GM10248 (cell line): ENCODE measurements at regions not wholly inside any gene's neighbourhood (a gene's known extent, or its start where the extent isn't known, plus 50 kb on each side); places are given as distances from the start of the nearest gene placed in this dataset.
"Not testable (repeated sequence)": the region's sequence is repeated elsewhere in the genome, so short reads cannot be mapped to it uniquely, and the experiment has no call there.

ENCODE experiments used
- CTCF ChIA-PET: fragments of 300-600 bp; sonication (Branson Sonifier 250); formaldehyde crosslinking; extraction: SDS; loops from one replicate; lab custom pipeline; 2021; ENCODE audit warnings: antibody characterized with exemption; lab: Yijun Ruan, JAX
- POLR2A ChIA-PET: fragments of 350-650 bp; sonication (Branson Sonifier 250); formaldehyde crosslinking; extraction: SDS; loops from one replicate; lab custom pipeline; 2020; ENCODE audit warnings: antibody characterized with exemption; lab: Yijun Ruan, JAX
- DNase-seq: peaks from one replicate; pipeline ENCODE4 v3.0.0; 2012; ENCODE audit errors: extremely low spot score
- CTCF ChIP-seq: IDR thresholded peaks from 2 replicates; pipeline ENCODE4 v1.5.1; 2012; ENCODE audit warnings: mild to moderate bottlenecking, low read depth; ENCODE audit errors: extremely low read depth, missing control alignments, control extremely low read depth

GRCh38 chr12:59320112-59320511 is 275.7 kb upstream of the SLC16A7 start:
- POLR2A ChIA-PET: no interaction called here
- CTCF ChIA-PET: no interaction called here
- no peak for DNase-seq
- TF ChIP-seq CTCF: no peak

GRCh38 chr12:59318940-59319339 is 276.9 kb upstream of the SLC16A7 start:
- ChIA-PET CTCF (interaction anchor here (0.7 kb wide), 1 partner anchor 9 kb away, joined by 3 read pairs; no protein-coding TSS in a partner anchor), POLR2A (no interaction called here)
- no peak for TF ChIP-seq CTCF
- DNase-seq: no peak

GRCh38 chr12:59317598-59317997 is 278.2 kb upstream of the SLC16A7 start:
- TF ChIP-seq CTCF: no peak
- CTCF ChIA-PET: no interaction called here
- POLR2A ChIA-PET: no interaction called here
- DNase-seq: no peak

- TF ChIP-seq CTCF: no peak
- CTCF ChIA-PET: no interaction called here
- no peak for DNase-seq
- POLR2A ChIA-PET: no interaction called here
Measured at GRCh38 chr12:59316938-59317337, 278.9 kb upstream of the SLC16A7 start.

GRCh38 chr12:59316354-59316753 is 279.5 kb upstream of the SLC16A7 start:
- DNase-seq, POLR2A ChIA-PET, CTCF ChIA-PET: not testable (repeated sequence)

- CTCF ChIA-PET: interaction anchor here (1.9 kb wide), 1 partner anchor 11 kb away, joined by 7 read pairs; no protein-coding TSS in a partner anchor
Measured at GRCh38 chr12:59314209-59314608, 281.6 kb upstream of the SLC16A7 start.

More at GRCh38 chr12:59314209-59314608, 281.6 kb upstream of the SLC16A7 start:
- DNase-seq: no peak
- POLR2A ChIA-PET: no interaction called here
- no peak for TF ChIP-seq CTCF
